ENCODE measurements at regions not wholly inside any gene's neighbourhood (a gene's known extent, or its start where the extent isn't known, plus 50 kb on each side); places are given as distances from the start of the nearest gene placed in this dataset.
A peak's percentile ranks its signal among the peaks of the same experiment; 100 is the strongest.

DNA sequence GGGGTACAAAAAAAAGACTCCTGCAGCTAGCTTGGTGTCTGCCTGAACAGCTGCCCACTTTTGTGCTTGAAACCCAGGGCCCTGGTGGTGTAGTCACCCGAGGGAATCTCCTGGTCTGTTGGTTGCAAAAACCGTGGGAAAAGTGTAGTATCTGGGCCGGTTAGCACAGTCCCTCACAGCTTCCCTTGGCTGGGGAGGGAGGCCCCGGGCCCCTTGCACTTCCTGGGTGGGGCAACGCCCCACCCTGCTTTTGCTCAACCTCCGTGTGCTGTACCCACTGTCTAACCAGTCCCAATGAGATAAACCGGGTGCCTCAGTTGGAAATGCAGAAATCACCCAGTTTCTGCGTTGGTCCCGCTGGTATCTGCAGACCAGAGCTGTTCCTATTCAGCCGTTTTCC lies 211.7 kb upstream of the ZPLD1 start:
- H3K4me1 ChIP-seq = no peaks in the 10 kb centered on the region
- in situ Hi-C loops (cut with MboI; ENCODE audit: low sequenced_read_pairs in 4 of 4) (loop anchor here in 3 of 4 donors (10.0 to 25.0 kb wide), 3 partner anchors 211 to 408 kb away; no protein-coding TSS in a partner anchor), intact Hi-C loops (cut with DNase I; ENCODE audit: low total_unique reads) (no loop called here)
- no peaks in the 10 kb centered on the region for H3K27me3 ChIP-seq
- H3K27ac ChIP-seq = no peak overlapping the region
- ATAC-seq (no peak), DNase-seq (no peak)
- TF ChIP-seq POLR2A (IDR thresholded peaks at IDR 0.05) (no peak), CTCF (IDR thresholded peaks at IDR 0.05 in 4 of 5, conservative IDR thresholded peaks at IDR 0.05 in 1 of 5) (no peak)
- no peaks in the 10 kb centered on the region for H3K9me3 ChIP-seq
- no peak overlapping the region for H3K4me3 ChIP-seq
- no peaks in the 10 kb centered on the region for H3K36me3 ChIP-seq

DNA sequence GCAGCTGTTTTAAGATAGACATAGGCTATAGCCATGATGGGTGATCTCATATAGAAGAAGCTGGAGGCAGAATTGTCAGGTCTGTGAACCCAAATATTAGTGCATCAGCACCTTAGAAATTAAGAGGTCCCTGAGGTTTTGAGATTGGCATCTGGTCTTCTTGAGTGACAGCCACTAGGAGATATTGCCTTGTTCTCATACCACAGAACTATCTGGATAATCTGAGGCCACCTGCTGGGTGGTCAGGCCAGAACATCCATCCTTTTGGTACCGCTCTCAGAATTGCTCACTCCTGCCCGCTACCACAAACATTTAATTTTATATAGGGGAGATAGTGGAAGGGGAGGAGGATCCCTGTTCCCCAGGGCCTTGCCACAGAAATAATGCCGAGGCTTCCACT lies 210.6 kb upstream of the ZPLD1 start:
- intact Hi-C loops (cut with DNase I; ENCODE audit: low total_unique reads) = no loop called here
- Histone ChIP-seq H3K9me3 (no peaks in the 10 kb centered on the region), H3K27me3 (no peaks in the 10 kb centered on the region), H3K27ac (no peak overlapping the region), H3K4me1 (no peaks in the 10 kb centered on the region), H3K36me3 (no peaks in the 10 kb centered on the region), H3K4me3 (no peak overlapping the region)
- peak in 3 of 5 experiments; percentile 22 to 31 (median 25) for TF ChIP-seq CTCF (IDR thresholded peaks at IDR 0.05 in 4 of 5, conservative IDR thresholded peaks at IDR 0.05 in 1 of 5)
- no peak for TF ChIP-seq POLR2A (IDR thresholded peaks at IDR 0.05)
- in situ Hi-C loops (cut with MboI; ENCODE audit: low sequenced_read_pairs in 4 of 4) = loop anchor here in 3 of 4 donors (10.0 to 25.0 kb wide), 3 partner anchors 212 to 409 kb away; no protein-coding TSS in a partner anchor
- DNase-seq (no peak), ATAC-seq (no peak)

GRCh38 chr3:102225005-102225404 lies 209.8 kb upstream of the ZPLD1 start:
- Histone ChIP-seq H3K27me3 (no peaks in the 10 kb centered on the region), H3K4me1 (no peaks in the 10 kb centered on the region), H3K9me3 (no peaks in the 10 kb centered on the region), H3K36me3 (no peaks in the 10 kb centered on the region), H3K27ac (no peak overlapping the region), H3K4me3 (no peak overlapping the region)
- in situ Hi-C loops (cut with MboI; ENCODE audit: low sequenced_read_pairs in 4 of 4) = loop anchor here (5.0 to 10.0 kb wide), 5 partner anchors 312 to 423 kb away; no protein-coding TSS in a partner anchor
- no peak for ATAC-seq
- no peak for DNase-seq
- intact Hi-C loops (cut with DNase I; ENCODE audit: low total_unique reads) = loop anchor here (5.0 kb wide), 2 partner anchors 423 to 533 kb away; no protein-coding TSS in a partner anchor
- TF ChIP-seq CTCF (IDR thresholded peaks at IDR 0.05 in 4 of 5, conservative IDR thresholded peaks at IDR 0.05 in 1 of 5) = no peak
- TF ChIP-seq POLR2A (IDR thresholded peaks at IDR 0.05) = no peak

- intact Hi-C loops (cut with DNase I; ENCODE audit: low total_unique reads) = loop anchor here (5.0 kb wide), 2 partner anchors 423 to 533 kb away; no protein-coding TSS in a partner anchor
Observed at GRCh38 chr3:102225407-102226132, 209.2 kb upstream of the ZPLD1 start.

More at GRCh38 chr3:102225407-102226132, 209.2 kb upstream of the ZPLD1 start:
- peak in 4 of 5 experiments; percentile 32 to 54 (median 45) for TF ChIP-seq CTCF (IDR thresholded peaks at IDR 0.05 in 4 of 5, conservative IDR thresholded peaks at IDR 0.05 in 1 of 5)
- no peak for TF ChIP-seq POLR2A (IDR thresholded peaks at IDR 0.05)
- DNase-seq (no peak), ATAC-seq (peak; percentile 86 to 87)
- Histone ChIP-seq H3K9me3 (no peaks in the 10 kb centered on the region), H3K27me3 (no peaks in the 10 kb centered on the region), H3K4me3 (no peak overlapping the region), H3K36me3 (no peaks in the 10 kb centered on the region), H3K27ac (no peak overlapping the region), H3K4me1 (no peaks in the 10 kb centered on the region)
- in situ Hi-C loops (cut with MboI; ENCODE audit: low sequenced_read_pairs in 4 of 4) = loop anchor here (5.0 to 10.0 kb wide), 5 partner anchors 312 to 423 kb away; no protein-coding TSS in a partner anchor

Measured in gastrocnemius medialis (tissue), 4 donors.